ENCODE measurements at regions not wholly inside any gene's neighbourhood (a gene's known extent, or its start where the extent isn't known, plus 50 kb on each side); places are given as distances from the start of the nearest gene placed in this dataset.

DNA sequence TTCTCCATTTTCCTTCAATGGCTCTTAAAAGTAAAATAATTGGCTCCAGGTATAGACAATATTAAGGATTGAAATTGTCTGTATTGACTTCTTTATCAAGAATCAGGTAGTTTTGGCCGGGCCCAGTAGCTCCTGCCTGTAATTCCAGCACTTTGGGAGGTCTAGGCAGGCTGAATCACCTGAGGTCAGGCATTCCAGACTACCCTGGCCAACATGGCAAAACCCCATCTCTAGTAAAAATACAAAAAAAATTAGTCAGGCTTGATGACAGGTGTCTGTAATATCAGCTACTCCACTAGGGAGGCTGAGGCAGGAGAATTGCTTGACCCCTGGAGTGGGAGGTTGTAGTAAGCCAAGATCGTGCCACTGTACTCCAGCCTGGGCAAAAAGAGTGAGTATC lies 1008.5 kb upstream of the EEF2KMT start:
- ATAC-seq (no peak), DNase-seq (no peak)
- TF ChIP-seq CTCF (IDR thresholded peaks at IDR 0.05), result no peak
- TF ChIP-seq POLR2A (IDR thresholded peaks at IDR 0.05), result no peak
- H3K9me3 ChIP-seq, result no peaks in the 10 kb centered on the region
- 50 to 54% methylated on average over 2 of the region's 2 CpGs for WGBS, 2 donors
- no peak overlapping the region for H3K27ac ChIP-seq
- H3K36me3 ChIP-seq (replicated peaks in 1 of 2; ENCODE audit: insufficient read depth in 1 of 2, low read depth in 2 of 2), result no peaks in the 10 kb centered on the region
- no peaks in the 10 kb centered on the region for H3K4me1 ChIP-seq
- intact Hi-C loops (cut with DNase I), result no loop called here
- H3K27me3 ChIP-seq, result no peaks in the 10 kb centered on the region
- H3K4me3 ChIP-seq, result no peak overlapping the region

DNA sequence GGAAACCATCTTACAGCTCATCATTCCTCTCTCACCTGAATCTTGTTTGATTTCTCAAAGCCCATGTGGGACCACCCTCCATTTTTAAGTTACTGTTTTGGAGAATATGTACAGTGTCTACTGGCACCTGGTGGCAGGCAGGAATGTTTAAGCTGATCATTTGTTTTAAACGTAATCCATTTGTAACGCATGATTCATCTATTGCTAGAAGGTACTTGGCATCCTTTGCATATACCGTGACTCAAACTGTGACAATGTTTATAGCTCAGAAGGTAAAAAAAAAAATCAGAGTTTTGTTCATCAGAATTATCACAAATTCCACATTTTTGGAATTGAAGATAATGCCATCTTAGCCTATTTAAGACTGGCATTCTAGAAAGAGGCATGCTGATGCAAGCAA lies 1007.5 kb upstream of the EEF2KMT start:
- ATAC-seq, result no peak

DNA sequence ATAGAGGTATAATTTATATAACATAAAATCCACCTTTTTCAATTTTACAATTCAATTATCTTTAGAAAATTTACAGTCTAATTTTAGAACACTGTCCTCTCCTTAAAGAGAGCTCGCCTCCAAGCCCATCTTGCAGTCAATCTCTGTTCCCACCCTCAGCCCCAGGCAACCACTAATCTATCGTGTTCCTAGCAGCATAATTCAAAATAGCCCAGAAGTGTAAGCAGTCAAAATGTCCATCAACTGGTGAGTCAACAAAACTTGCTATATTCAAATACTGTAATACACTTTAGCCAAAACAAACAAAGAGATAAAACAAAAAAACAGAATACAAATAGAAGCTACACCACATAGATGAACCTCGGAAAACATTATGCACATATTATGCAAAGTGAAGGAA lies 1006.8 kb upstream of the EEF2KMT start:
- no peak overlapping the region for H3K27ac ChIP-seq
- WGBS, 2 donors, result 28 to 30% methylated on average over 3 of the region's 3 CpGs
- ATAC-seq (no peak), DNase-seq (no peak)
- H3K4me1 ChIP-seq, result no peaks in the 10 kb centered on the region
- no peaks in the 10 kb centered on the region for H3K27me3 ChIP-seq
- no peaks in the 10 kb centered on the region for H3K36me3 ChIP-seq (replicated peaks in 1 of 2; ENCODE audit: insufficient read depth in 1 of 2, low read depth in 2 of 2)
- H3K9me3 ChIP-seq, result no peaks in the 10 kb centered on the region
- no peak for TF ChIP-seq POLR2A (IDR thresholded peaks at IDR 0.05)
- no peak for TF ChIP-seq CTCF (IDR thresholded peaks at IDR 0.05)
- intact Hi-C loops (cut with DNase I), result no loop called here
- H3K4me3 ChIP-seq, result no peak overlapping the region

More for the DNA sequence above, 1007.5 kb upstream of the EEF2KMT start:
- intact Hi-C loops (cut with DNase I), result no loop called here
- Histone ChIP-seq H3K9me3 (no peaks in the 10 kb centered on the region), H3K4me3 (no peak overlapping the region), H3K4me1 (no peaks in the 10 kb centered on the region), H3K27ac (no peak overlapping the region), H3K36me3 (replicated peaks in 1 of 2; ENCODE audit: insufficient read depth in 1 of 2, low read depth in 2 of 2) (no peaks in the 10 kb centered on the region), H3K27me3 (no peaks in the 10 kb centered on the region)
- no peak for TF ChIP-seq CTCF (IDR thresholded peaks at IDR 0.05)
- no peak for TF ChIP-seq POLR2A (IDR thresholded peaks at IDR 0.05)
- WGBS, 2 donors, result 61 to 63% methylated on average over 3 of the region's 3 CpGs
- DNase-seq, result no peak

DNA sequence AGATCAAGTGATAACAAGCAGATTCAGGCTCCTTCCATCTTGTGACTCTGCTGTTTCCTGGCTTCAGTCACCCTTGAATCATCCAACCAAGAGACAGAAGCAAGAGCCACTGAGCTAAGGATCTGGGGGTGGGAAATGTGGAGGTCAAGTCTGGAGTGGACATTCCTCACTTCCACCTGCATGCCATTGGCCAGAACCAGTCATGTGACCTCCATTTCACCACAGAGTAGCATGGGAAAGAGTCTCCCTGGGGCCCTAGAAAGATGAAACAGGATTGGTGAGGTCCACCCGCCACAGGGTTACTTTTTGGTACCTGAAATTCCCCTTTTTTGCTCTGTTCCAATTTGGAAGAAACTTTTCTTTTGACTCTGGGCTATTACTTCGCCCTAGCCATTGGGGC lies 1006.0 kb upstream of the EEF2KMT start:
- no peaks in the 10 kb centered on the region for H3K36me3 ChIP-seq (replicated peaks in 1 of 2; ENCODE audit: insufficient read depth in 1 of 2, low read depth in 2 of 2)
- WGBS, 2 donors, result 43 to 60% methylated on average over 2 of the region's 2 CpGs

More for the DNA sequence above, 1006.0 kb upstream of the EEF2KMT start:
- TF ChIP-seq POLR2A (IDR thresholded peaks at IDR 0.05) (no peak), CTCF (IDR thresholded peaks at IDR 0.05) (no peak)
- Histone ChIP-seq H3K27me3 (no peaks in the 10 kb centered on the region), H3K9me3 (no peaks in the 10 kb centered on the region), H3K4me3 (no peak overlapping the region), H3K27ac (no peak overlapping the region), H3K4me1 (no peaks in the 10 kb centered on the region)
- intact Hi-C loops (cut with DNase I), result no loop called here
- DNase-seq (no peak), ATAC-seq (no peak)
